ENCODE measurements at regions not wholly inside any gene's neighbourhood (a gene's known extent, or its start where the extent isn't known, plus 50 kb on each side); places are given as distances from the start of the nearest gene placed in this dataset.

GRCh38 chr2:198387677-198388076 lies 583.3 kb downstream of the PLCL1 start:
- DNase-seq: no peak

GRCh38 chr2:198385856-198386255 lies 581.5 kb downstream of the PLCL1 start:
- no peak for DNase-seq

- no peak for DNase-seq
Measured at GRCh38 chr2:198385326-198385725, 580.9 kb downstream of the PLCL1 start.

- no peak for DNase-seq
Measured at GRCh38 chr2:198383392-198383791, 579.0 kb downstream of the PLCL1 start.

- no peak for DNase-seq
Measured at GRCh38 chr2:198382811-198383210, 578.4 kb downstream of the PLCL1 start.

GRCh38 chr2:198376677-198377076 lies 572.3 kb downstream of the PLCL1 start:
- no peak for DNase-seq

- no peak for DNase-seq
Measured at GRCh38 chr2:198375083-198375410, 570.7 kb downstream of the PLCL1 start.

- peak; percentile 77 for DNase-seq
Measured at GRCh38 chr2:198374375-198375082, 570.1 kb downstream of the PLCL1 start.

- DNase-seq: peak; percentile 26
Measured at GRCh38 chr2:198371921-198372543, 567.6 kb downstream of the PLCL1 start.

- no peak for DNase-seq
Measured at GRCh38 chr2:198371329-198371728, 566.9 kb downstream of the PLCL1 start.

- DNase-seq: no peak
Measured at GRCh38 chr2:198368089-198368488, 563.7 kb downstream of the PLCL1 start.

- DNase-seq: no peak
Measured at GRCh38 chr2:198362740-198363139, 558.3 kb downstream of the PLCL1 start.

- no peak for DNase-seq
Measured at GRCh38 chr2:198359308-198359707, 554.9 kb downstream of the PLCL1 start.

GRCh38 chr2:198356157-198356556 lies 551.8 kb downstream of the PLCL1 start:
- DNase-seq: no peak

GRCh38 chr2:198351647-198352046 lies 547.3 kb downstream of the PLCL1 start:
- no peak for DNase-seq

GRCh38 chr2:198347946-198348345 lies 543.6 kb downstream of the PLCL1 start:
- no peak for DNase-seq

GRCh38 chr2:198347349-198347748 lies 543.0 kb downstream of the PLCL1 start:
- DNase-seq: peak; percentile 7

- DNase-seq: no peak
Measured at GRCh38 chr2:198343471-198343870, 539.1 kb downstream of the PLCL1 start.

GRCh38 chr2:198340846-198341245 lies 536.5 kb downstream of the PLCL1 start:
- DNase-seq: no peak

GRCh38 chr2:198339116-198339515 lies 534.7 kb downstream of the PLCL1 start:
- DNase-seq: no peak

- DNase-seq: no peak
Measured at GRCh38 chr2:198337368-198337767, 533.0 kb downstream of the PLCL1 start.

- no peak for DNase-seq
Measured at GRCh38 chr2:198328454-198328853, 524.1 kb downstream of the PLCL1 start.

- peak; percentile 9 for DNase-seq
Measured at GRCh38 chr2:198327526-198327925, 523.1 kb downstream of the PLCL1 start.

- peak; percentile 69 for DNase-seq
Measured at GRCh38 chr2:198326431-198326830, 522.0 kb downstream of the PLCL1 start.

- DNase-seq: no peak
Measured at GRCh38 chr2:198325359-198325758, 521.0 kb downstream of the PLCL1 start.
